Midbrain (tissue), 1 donor: ENCODE measurements at regions not wholly inside any gene's neighbourhood (a gene's known extent, or its start where the extent isn't known, plus 50 kb on each side); places are given as distances from the start of the nearest gene placed in this dataset.

Experiments
- DNase-seq: peaks from one replicate; lab custom pipeline; 2025; lab: John Stamatoyannopoulos, UW

DNA sequence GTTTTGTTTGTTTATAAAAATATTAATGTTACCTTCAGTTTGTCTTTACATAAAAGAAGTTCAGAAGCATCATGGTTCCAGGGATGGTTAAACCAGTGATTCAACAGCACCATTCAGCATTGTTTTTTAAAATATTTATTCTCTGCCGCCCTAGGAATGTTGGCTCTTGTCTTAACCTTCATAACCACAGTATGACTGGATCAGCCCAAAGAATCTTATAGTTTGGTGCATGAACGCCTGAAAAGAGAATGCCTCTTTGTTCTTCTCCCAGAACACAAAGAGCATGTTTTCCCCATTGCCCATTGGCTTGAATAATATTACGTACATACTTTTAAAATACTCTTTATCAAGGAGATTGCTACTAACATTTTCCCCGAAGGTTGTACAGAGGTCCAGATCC, 413.4 kb downstream of the ANXA1 start:
- no peak for DNase-seq

DNA sequence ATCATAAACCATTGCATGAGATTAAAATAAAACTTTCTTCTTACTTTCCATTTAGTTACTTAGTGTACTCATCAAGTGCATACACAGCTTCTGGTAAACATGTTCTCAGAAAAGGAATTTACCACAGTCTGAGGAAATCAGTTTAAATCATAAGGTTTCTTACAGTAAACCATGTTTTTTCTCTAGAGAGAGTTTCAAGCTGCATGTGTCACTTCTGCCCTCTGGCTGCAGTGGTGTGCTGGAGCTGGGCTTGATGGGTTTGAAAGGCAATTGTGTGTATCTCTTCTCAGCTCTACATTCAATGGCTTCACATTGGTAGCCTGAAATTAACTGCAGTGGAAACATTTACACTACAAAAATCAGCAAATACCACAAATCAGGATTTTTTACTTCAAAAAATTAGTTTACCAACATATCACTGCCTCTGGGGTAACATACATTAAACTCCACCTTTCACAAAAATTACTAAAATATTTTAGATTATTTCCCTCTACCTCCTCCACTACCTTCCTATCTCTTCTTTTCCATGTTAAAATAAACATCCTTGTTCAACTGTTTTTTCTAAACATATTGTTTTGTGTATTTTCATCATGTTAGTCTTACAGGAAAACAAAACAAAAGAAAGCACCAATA, 414.3 kb downstream of the ANXA1 start:
- peak; percentile 71 for DNase-seq

DNA sequence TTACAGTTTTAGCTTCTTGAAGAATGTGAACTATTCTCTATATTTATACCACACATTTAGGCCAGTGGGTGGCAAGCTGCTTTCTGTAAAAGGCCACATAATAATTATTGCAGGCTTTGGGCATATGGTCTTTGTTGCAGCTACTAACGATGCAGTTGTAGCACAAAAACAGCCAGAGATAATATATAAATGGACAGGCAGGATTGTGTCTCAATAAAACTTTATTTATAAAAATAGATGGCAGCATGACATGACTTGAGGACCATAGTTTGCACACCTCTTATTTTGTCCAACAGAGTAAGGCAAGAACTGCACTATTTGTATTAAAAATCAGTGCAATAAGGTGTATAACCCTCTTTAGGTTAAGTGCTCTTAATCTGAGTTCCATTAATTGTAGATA, 415.0 kb downstream of the ANXA1 start:
- no peak for DNase-seq

DNA sequence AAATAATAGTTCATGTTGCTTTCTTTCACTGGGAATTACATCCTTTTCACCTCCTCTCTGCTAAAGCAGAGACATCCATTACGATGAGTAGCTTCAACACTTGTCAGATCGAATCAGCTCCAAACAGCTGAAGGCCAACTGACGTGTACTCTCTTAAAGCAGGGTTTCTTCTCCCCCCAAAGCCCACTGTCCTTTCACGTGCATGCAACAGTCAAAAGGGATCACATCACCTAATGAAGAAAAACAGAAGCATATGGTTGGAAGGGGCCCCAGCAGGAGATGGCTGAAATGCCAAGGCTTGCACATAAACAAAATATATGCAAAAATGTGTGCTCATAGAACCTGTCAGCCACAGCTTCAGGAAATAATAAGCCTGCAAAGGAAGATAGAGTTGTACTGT, 421.6 kb downstream of the ANXA1 start:
- DNase-seq: no peak

DNA sequence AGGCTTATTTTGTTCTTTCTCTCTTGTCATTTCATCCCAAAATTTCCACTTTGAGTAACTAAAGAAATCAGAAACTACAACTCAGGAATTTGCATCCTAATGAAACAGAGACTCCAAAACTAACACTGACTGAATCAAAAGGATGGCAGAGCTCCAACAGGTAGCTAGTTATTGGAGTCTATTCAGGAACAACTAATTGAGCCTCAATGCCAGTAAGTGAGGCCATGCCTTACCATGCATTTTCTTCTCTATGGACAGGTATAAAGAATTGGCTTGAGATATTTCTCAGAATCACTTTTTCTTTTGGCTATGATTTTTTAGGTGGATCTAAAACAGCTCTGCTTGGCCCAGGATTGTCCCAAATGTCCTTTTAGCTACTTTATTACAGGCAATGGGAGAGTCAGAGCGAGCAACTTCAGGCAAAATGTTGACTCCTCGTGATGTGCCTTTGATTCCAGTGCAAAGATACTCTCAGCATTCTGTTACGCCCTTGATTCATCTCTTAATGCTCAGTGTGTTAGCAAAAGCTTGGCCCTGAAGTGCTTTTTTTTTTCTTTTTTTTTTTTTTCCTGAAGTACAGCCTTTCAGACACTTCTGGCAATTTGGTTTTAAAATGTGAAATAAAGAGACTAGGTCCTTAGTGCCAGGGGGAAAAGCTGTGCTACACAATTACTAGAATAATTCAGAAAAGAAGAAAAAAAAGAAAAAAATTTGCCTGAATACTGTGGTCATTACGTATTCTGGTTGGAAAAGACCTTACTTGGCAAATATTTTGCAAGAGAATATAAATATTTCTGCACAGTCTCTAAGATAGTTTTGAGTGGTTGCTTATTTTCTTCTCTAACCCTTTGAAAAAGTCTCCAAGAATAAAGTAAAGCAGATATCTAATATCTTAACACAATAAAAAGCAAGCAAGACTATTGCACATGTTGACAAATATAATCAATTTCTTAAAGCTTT, 423.7 kb downstream of the ANXA1 start:
- peak; percentile 16 for DNase-seq

DNA sequence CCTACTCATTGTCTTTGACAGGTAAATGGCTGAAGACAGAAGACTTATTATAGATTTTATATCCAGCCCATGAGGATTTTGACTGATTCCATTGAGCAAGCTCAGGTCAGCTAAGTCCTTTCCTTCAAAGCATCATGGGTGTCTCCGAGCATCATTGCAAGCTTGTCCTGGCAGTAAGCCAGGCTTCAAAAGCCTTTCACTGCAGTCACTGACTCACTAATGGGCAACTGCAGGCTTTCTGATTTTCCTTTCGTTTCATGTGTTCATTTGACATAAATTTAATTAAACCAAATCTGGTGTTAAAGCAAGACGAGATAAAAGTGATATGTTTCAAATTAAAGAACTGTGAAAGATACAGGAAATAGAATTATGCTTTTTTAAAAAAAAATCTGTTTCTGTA, 426.2 kb downstream of the ANXA1 start:
- peak; percentile 3 for DNase-seq

DNA sequence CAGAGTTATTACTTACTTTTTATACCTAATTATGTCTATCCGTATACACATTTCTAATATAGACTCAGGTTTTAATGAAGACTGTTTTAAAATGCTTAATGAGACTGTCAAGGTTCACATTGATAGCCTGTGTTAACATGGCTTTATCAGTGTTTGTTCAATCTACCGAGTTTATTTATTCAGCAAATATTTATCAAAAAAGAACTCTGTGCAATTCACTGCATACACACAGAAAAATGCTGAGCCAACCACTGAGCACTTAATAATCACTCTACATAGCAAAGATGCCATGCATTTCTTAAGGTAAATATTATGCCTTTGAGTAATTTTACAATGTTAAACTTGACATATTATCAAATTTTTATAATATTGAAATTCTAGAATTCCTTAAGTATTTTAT, 428.2 kb downstream of the ANXA1 start:
- DNase-seq: no peak

DNA sequence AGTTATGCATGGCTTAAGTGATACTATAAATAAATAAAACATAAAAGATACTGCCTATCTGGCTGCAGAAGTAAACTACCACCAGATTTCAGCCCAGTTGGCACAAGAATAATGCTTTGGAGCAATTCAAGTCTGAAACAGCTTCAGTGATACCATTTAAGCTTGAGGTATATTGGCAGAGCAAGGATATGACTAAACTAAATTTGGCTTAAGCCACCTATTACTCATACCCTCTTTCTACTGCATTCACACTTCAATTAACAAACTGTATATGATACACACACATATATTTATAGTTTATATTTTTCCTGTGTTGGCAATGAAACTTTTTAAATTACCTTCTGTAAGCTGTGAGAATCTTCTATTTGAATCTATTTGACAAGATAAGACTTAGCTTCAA, 431.9 kb downstream of the ANXA1 start:
- no peak for DNase-seq

DNA sequence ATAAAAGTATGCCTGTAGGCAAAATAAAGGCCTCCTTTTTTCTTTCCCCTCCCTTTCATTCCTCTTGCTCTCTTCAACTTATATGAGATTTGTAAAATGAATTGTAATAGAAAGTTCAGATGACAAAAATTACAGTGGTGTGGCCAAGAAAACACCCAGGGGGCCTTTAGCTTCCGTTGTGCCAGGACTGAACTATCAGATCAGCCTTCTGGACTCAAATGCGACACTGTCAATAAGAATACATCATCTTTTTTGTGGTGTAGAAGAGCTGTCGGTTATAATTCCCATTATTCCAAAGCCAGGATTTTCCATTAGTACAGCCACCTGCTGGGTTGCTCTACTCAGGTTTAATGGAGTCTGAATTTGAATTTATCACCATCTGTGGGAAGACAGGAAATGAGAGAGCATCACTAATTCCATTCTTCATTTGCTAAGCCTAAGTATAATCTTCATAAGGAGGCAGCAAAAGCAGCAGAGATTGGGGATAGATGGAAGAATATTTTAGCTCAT, 443.4 kb downstream of the ANXA1 start:
- DNase-seq: no peak

DNA sequence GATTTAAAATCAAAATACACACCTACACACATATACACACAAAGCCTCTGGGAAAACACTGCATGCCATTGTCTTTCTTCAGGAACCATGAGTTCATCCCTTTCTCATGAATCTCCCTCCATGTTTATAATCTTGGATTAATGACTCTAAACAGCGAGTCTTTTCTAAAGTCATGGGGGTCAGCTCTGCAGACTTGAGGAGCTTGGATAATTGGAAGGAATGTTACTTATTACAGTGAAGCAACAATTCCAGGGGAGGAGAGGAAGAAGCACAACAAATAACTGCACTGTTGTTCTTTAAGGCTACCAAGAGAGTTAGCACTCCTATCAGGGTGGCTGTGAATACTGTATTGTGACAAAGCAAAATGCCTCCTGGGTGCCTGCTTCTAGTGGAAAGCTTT, 444.7 kb downstream of the ANXA1 start:
- DNase-seq: no peak

DNA sequence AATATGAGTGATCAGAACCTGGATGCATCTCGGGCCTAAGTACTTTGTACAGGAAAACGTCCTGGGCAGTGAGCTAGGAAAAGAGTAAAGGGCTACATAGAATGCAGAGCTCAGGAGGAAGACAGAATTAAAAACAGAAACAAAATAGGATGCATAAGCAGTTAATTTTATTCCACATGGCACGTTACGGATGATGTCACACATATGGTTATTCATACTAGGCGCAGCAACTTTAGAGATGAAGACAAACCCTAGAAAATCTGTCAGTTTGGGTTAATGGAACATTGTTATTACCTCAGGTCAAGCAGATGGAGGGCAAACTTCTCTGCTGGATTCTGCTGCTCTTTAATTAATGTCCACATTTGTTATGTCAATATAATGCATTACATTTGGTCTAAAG, 445.4 kb downstream of the ANXA1 start:
- no peak for DNase-seq

DNA sequence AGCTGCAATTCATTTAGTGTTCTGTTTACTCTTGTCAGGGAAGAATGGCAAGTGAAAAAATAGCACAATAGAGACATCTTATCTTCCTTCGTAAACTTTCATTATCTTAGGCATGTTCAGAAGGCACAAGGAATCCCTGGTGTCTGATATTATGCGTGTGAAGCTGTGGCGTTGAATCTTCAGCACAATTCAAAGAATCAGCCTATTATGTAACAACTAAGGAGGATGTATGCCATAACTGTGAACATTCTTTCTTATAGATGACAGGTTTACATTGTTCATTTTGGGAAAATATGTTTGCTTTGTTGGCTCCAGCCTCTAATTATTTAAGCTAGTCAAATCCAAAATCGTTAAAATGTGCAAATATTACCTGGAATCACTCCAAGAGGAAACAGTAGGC, 446.1 kb downstream of the ANXA1 start:
- no peak for DNase-seq

DNA sequence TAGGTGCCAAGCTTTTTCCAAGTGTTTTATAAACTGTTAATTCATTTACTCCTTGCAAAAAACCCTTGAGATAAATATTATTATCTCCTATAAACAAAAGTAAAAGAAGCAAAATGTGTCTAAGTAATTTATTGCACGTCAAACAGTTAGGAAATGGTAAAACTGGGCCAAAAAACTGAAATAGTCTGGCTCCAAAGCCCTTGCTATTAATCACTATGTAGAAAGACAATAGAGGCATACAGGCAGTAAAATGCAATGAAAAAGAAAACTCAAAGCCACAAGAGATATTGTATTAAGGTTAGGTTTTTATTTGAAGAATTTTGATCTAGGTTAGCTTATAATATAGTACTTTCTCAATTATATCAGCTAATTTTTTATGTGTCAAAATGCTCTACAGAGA, 457.7 kb downstream of the ANXA1 start:
- DNase-seq: no peak

DNA sequence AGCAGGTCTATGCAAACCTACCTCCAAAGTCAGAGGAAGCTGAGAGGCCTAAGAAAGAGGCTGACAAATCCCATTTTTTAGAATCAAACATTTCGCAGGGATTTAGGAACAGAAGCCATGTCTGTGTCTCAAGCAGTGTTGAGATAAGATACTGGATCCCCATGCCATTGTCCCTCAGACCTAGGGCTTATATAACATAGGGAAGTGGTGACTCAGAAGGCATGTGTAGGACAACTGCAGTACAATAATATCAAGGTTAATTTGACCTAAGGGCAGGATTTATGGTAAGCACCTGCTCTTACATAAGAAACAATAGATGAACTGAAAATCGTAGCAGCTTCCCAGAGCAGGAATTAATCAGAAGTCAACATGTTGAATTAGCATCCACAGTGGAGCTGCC, 459.4 kb downstream of the ANXA1 start:
- no peak for DNase-seq

DNA sequence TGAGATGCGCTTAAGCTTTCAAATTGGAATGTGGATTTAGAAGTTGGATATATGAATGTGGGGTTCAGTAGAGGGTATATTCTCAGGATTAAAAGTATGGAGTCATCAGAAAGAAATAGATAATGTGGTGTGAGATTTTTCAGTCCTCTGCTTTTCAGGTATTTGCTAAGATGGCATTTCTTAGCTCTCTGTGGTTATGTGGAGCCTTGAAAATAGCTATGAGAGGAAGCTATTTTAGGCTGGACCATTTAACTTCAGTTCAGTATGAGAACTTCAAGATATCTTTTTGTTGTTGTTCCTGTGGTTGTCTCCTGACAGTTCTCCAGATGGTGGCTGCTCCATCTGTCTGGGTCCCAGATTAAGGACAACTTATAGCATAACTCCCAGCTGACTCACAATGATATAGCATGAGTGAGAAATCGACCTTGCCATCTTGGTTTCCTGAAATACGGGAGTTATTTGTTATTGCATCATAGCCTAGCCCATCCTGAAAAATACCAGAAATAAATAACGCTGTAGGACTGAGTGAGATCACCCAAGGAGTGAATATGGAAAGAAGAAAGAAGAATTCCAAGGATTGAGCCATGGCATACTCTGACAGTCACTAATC, 461.5 kb downstream of the ANXA1 start:
- DNase-seq: no peak

DNA sequence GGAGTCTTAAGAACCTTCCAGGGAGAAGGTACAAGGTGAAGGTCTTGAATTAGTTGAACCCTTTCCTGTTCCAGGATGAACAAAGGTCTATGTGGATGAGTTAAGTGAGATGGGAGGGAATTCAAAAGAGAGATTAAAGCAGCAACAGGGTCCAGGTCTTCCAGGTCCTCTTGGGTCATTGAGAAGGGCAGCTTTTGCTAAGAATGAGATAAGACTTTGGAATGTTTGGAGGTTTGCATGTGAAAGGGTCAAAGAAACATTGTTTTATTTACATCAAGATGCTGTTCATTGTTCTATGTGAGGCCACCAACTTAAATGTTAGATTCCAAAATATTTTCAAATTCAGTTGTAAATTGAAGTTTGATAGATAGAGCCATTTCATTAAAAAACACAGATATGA, 463.9 kb downstream of the ANXA1 start:
- DNase-seq: no peak

DNA sequence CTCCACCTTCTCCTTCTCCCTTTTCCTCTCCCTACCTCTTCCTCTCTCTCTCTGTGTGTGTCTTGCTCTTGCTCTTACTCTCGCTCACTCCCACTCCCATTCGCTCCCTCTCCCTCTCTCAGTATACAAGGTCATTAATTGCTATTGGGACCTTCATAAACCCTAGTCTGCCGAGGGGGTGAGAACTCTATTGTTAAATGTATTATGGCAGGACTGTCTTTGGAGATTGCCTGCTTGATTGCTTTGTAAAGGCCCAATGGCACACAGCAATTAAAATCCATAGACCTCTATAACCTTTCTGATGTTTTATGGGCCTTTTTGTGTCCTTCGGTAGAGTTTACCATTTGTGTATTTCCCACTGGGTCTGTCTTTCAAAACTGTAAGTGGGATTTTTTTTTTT, 465.9 kb downstream of the ANXA1 start:
- no peak for DNase-seq

DNA sequence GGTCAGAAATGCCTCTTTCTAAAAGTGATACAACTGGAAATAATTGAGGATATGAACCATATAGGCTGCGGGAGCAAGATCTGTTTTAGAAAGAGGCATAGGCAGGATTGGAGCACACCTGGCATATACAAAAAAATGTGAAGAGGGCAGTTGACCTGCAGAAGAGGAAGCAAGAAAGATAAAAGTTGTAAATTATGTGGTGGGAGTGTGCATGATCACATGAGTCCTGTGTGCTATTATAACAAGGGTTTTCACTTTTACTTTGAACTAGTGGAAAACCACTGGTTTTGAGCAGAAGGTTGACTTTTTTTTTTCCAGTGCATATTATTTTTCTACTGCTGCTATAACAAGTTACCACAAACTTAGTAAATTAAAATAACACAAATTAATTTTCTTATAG, 489.3 kb downstream of the ANXA1 start:
- DNase-seq: no peak

DNA sequence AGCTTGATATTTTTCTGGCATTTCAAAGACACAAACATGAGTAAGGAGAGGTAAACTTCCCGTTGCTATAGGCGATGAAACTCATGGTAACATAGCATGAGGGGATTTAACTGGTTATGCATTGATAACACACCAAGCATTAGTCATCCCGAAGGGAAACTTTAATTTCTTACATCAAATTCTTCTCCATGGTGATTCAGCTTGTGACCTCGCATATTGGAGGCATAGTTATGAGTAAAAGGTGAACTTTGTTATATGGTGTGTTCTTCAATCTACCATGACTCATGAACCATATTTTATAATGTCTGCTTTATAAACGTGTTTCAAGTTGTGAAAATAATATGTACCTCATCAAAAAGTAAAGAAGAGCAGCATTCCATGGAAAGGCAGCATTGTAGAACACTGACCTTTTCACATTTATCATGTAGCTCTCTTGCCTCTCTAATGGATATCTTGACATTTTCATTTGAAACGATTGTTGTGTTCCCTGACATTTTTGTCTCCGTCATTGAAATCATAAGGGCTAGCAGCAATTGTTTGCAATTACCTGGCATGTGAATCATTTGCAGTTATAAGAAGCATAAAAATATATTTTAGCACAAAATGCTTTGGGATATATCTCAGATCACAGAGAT, 491.8 kb downstream of the ANXA1 start:
- DNase-seq: no peak

DNA sequence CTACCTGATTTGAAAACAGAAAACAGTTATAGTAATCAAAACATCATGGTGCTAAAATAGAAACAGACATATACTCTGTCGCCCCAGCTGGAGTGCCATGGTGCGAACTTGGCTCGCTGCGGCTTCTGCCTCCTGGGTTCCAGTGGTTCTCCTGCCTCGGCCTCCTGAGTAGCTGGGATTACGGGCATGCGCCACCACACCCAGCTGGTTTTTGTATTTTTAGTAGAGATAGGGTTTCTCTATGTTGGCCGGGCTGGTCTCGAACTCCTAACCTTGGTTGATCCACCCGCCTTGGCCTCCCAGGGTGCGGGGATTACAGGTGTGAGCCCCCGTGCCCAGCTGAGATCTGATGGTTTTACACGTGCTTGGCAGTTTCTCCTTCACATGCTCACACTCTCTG, 495.9 kb downstream of the ANXA1 start:
- no peak for DNase-seq

DNA sequence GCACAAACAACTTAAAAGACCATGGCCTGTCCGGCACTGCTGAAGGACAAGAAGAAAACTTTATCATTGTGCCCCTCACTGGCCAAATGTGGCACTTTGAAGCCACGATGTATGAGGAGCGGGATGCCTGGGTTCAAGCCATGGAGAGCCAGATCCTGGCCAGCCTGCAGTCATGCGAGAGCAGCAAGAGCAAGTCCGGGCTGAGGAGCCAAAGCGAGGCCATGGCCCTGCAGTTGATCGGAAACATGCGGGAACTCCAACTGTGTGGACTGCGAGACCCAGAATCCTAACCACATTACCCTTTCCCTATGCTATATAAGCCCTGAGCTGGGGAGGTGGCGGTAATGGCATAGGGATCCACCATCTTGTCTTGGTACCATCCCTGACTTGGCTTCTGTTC, 497.9 kb downstream of the ANXA1 start:
- DNase-seq: no peak

DNA sequence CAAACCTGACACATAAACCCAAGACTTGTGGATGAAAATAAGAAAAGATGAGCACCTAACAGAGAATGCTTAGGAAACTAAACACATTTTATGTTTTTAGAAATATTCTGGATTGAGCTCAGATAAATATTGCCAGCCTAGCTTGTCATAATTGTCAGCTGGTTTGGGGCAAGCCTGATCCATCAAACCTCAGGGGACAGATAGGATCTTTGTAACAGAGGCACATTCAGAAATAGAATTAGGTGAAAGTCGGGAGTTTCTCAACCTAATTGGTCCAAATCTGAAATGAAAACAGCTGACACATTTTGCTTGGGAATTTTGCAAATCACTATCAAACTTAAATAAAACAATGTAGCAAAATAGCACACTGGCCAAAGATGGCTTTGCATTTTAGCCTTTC, 503.7 kb downstream of the ANXA1 start:
- DNase-seq: no peak

DNA sequence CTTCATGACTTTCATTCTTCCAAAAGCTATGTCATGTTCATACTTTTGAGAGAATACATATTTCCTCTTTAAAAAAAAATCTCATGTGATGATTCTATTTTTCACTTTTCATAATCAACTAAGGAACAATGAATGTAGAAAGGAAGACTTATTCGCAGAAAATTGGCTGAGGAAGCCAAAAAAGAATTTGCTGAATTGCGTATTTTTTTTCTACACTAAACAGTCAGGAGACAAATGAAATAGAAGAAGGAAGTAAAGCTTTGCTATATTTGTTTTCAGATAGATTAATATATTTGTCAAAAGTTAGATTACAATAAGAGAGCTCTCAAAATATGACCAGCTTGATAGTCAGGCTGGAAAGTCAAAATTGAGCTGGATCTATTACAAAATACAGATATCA, 504.2 kb downstream of the ANXA1 start:
- no peak for DNase-seq
